ENCODE measurements at regions not wholly inside any gene's neighbourhood (a gene's known extent, or its start where the extent isn't known, plus 50 kb on each side); places are given as distances from the start of the nearest gene placed in this dataset.

DNA sequence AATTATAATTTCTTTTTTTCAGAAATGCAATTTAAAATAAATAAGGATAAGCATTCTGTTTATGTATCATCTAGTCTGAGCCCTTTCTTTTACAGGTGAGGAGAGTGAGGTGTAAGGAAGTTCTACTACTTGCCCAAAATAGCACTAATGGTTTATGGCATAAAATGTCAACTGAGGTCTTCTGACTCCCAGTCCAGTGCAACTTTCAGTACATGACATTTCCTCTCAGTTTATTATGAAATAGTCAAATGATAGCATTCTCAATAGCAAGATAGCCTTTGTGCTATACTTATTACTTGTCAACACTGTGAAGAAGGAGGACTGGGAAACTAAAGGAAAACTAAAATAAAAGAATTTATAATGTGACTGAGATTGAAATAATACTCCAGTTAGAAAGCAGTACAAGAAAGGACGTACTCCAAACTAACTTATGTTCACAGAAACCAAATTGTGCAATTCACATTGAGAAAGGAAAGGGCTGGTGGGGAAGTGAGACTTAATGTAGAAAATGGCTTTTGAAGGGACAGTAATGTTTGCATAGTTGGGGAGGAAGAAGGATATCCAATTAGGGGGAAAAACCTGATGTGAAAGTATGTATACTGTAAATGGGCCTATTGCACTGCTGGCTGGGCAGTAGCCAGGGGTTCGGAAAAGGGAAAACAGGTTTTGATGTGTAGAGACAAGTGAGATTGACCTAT is 166.7 kb upstream of the ZEB2 start:
- no peak for DNase-seq (ENCODE audit: low read depth in 2 of 2)

DNA sequence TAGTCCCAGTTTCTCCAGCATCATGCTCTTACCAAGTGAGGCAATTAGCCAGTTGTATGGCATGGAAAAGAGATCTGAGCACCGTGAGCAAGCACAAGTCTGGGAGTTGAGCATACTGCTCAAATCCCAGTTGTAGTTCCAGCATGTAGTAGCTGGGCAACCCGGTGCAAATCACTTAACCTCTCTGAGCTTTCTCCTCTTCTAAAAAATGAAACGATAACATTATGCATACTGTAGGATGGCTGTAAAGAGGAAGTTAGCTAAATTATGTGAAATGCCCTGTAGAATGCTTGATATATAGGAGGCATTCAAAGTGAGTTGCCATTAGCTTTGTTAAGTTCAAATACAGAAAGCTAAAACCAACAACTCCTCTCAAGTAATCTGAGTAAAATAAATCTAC is 164.0 kb upstream of the ZEB2 start:
- DNase-seq (ENCODE audit: low read depth in 2 of 2) = no peak

DNA sequence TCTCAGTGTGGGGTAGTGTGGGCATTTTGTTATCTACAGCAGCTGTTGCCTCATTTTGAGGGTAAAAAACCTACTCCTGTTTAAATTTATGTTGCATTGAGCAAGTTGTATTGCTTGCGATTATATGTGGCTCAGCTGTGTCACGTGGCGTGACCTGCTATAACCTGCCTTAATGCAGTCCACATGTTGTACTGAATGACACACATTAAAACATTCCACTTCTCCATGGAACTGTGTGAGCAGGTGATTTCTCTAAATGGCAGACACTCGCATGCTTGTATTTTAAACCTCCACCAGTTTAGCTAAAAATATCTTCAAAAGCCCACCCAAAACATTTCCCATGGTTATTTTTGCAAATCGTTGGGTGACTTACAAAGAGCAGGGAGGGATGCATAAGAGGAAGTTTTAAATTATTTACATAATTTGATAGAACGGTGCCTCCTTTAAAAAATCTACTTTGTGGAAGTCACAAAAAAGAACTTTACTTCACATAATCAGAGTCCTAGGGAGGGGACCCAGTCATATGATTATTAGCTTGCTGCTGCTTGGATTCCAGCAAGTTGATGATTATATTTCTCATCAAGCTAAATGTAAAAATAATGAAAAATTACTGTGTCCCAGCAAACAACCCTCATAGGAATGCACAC is 163.3 kb upstream of the ZEB2 start:
- no peak for DNase-seq (ENCODE audit: low read depth in 2 of 2)

DNA sequence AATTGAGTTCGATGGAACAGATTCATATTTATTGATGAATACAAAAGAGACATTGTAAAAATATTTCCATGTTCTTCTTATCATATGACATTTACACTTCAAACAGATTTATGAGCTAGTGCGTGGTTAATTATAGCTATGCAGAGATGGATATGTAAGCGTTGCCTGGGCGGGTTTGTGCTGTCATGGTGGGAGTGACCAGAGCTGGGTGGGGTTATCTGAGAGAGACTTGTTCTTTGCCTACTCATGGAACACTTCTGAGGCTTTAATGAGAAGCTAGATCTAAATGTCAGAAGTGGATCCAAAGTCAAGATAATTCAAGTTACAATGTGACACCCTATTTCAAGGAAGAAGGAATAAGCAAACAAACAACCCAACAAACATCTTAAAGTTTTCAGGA is 162.3 kb upstream of the ZEB2 start:
- DNase-seq (ENCODE audit: low read depth in 2 of 2) = no peak

DNA sequence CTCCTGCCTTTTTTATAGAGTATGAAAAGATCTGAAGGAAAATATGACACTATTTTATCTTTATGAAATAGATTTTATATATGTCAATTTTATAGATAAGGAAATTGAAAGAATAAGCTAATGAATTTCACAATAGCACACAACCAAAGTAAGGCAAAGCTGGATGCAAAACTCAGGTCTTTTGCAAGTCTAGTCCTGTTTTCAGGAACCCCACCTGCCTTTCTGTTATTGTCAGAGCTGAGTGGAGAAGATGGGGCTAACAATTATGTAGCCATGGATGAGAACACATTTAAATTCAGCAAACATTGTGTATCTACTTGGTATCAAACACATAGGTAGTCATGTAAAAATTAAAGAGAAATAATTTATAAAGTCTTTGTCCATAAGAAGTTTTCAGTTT is 161.5 kb upstream of the ZEB2 start:
- no peak for DNase-seq (ENCODE audit: low read depth in 2 of 2)

DNA sequence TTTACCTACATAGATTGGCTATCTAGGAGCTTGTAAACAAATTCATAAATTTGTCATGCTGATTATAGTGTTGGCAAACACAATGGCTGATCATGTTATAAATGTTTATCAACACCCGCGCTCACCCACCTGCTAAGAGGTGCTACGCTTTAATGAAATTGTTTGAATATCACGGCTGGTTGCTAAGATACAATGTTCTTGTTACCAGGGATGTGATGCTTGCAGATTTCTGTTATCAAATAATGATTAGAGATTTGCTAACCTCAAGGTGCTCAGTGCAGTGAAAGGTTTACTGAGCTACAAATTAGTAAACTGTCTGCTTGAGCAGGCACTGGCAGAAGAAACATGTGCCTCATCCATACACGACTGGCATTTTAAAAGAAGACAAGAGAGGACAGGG is 160.0 kb upstream of the ZEB2 start:
- no peak for DNase-seq (ENCODE audit: low read depth in 2 of 2)

DNA sequence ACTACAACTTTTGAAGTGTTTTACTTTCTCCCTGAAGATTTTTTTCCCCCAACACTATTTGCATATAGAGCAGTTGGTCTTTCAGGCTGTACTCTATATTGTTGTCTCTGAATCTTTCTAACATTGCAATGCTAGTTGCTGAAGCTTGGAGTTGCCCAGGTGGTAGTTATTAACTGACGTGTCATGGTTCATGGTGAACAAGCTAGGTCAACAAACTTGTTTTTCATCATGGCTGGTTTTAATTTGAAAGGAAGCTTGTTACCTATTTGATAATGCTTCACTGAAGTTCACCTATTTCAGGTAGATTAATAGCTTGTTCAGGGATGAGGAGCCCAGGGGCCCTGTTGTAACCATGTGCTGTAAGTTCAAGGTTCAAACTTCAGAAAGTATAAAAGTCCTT is 158.8 kb upstream of the ZEB2 start:
- DNase-seq (ENCODE audit: low read depth in 2 of 2) = no peak

DNA sequence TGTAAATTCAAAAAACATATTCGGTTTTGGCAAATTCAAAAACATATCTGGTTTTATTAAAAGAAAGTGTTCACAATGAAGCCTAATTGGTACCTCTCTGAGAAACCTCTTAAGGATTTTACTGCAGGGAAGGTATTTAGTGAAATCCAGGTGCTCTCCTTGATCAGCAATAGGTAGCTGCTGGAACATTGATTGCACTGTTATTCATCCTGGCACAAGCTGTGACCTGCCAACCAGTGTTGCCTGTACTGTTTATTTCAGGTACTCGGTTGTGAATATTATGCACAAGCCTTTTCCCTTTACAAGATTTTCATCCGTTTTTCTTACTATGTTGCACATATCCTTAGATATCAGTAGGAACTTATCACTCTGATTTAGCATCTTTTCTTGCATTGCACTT is 155.8 kb upstream of the ZEB2 start:
- no peak for DNase-seq (ENCODE audit: low read depth in 2 of 2)

DNA sequence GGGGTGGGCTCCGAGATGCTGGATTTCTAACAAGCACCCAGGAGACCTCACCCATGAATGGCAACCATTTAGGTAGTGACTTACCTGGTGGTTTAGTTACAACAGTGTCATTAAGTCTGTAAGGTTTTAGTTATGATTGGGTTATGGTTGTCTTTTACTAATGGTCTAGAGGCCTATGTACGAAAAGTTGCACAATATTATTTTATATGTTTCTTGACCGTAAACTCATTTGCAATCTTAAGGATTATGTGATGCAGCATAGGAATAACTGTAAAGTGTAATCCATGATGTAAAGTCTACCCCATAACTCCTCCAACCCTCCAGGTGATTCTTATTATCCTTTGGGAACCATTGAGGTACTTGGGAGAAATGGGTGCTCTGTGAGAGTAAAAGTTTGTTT is 155.4 kb upstream of the ZEB2 start:
- DNase-seq (ENCODE audit: low read depth in 2 of 2) = no peak

DNA sequence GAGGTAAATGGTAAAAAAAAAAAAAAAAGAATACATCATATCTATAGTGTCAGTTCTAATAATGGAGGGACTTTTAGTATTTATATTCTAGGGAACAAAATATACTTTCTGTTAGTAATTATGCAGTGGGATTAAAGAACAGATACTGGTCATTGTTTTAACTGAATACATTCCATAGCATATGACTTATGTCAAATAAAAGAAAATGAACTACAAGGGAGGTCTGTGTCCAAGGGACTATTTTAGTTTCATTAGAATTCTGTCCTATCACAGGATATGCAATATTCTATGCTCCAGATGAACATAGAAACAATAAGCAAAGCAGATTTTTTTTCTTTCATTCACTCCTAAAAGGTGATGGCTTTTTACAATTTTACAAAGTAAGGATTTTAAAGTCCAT is 154.2 kb upstream of the ZEB2 start:
- no peak for DNase-seq (ENCODE audit: low read depth in 2 of 2)

DNA sequence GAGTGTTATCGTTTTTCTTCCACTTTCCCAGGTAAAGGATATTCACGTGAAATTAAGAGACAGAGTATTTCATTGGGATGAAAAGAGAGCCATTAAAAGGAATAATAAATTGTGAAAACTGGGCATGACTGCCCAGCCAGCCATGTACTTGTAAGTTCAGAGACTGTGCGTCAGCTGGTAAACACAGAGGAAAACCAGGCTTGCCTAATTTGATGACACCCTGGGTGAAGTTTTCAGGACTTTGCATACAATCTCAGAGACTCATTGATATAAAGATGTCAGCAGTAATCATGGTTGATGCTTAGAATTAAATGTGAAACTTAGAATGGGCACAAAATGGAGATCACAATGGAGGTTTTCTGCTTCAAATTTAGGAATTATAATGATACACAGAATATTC is 153.5 kb upstream of the ZEB2 start:
- DNase-seq (ENCODE audit: low read depth in 2 of 2) = no peak

DNA sequence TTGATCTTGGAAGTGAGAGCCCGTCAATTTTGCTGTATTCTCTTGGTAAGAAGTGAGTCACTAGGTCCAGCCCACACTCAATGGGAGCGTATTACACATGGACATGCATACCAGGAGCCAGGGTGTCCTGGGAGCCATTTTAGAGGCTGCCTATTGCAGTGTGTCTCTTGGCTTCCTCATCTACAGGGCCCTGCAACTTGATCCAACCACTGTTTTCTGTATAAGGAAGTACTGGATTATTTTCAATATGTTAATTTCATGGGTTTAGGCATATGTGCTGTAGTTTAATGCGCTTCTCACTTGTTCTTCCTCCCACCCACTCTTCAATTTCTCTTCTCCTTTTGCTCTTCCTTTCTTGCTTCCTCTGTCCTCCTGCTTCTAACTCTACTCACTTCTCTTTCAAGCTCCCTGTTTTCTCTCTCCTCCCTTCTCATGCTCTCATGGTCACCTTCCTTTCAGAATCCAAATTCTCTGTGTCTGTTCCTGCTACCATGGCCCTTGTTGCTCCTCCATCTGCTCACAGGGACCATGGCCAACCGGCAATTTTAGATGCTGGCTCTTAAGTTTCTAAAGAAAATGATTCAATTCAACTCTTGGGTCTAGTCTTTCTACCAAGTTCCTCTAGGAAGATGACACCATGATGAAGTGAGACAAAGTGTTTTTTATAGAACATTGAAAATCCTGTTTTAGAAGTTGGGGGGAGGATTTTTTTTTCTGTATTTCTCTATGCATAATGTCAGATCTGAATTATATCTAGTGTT is 152.0 kb upstream of the ZEB2 start:
- DNase-seq (ENCODE audit: low read depth in 2 of 2) = no peak

DNA sequence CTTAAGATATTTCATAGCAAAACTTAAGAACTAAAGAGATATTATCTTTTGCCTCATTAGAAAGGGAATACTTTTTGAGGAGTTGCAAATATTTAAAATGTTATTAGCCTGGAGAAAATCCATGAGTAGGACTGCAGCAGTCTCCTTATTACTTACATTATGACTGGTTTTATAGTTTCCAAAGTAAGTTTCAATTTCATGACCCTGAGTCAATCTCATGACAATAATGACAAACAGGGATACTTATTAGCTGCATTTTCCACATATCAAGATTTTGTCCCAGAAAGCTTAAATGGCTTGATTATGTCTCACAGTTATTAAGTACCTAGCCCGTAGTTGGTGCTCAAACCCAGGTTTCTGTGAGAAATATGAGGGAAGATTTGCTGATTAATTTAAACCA is 150.8 kb upstream of the ZEB2 start:
- no peak for DNase-seq (ENCODE audit: low read depth in 2 of 2)

DNA sequence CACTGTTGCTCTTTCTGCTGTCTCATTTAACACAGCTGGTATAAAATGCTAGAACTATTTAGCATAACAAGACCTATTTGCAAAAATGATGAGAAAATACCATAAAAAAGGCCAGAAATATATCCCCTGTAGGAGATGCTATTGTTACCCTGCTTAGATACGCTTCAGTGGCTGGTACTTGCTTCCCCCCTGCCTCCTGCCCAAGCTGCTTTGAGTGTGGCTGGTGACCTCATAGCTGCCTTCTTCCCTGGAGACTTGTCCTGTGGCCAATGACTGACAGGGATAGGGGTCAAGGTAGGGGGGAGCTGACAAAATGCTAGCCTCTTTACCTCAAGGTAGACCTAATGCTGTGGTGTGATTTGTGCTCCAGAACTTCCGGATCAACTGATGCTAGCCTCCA is 150.2 kb upstream of the ZEB2 start:
- DNase-seq (ENCODE audit: low read depth in 2 of 2) = no peak

DNA sequence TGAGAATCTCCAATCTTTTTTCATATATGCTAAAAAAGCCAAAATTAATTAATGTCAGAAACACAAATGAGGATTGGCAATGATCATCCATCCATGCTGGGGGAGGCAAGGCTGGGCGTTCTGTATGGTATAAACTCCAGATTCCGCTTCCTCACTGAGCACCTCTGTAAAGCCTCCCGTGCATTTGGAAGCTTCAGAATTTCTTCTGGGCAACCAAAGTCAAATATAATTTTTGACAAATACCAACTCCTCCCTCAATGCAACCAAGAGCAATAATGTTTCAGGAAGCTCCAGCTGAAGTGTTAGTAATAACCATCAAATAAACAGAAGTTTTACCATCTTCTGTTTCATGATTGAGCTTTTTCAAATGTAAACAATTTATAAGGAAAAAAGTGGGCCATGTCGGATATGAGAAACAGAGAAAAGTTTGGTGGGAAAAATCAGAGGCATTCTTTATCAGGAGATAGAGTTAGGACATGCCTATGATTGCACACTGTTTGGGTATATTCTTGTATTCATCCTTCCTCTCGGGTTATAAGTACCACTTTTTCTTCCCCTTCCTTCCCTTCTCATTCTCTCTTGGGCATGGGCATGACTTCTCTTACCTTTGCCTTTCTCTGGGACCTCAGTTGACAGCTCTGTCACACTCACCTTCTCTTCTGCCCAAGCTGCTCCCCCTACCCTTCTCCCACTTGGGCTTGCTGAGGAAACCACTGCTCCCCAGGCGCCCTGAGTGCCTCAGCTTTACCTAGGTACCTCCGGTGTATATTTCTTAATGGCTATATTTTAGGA is 149.5 kb upstream of the ZEB2 start:
- no peak for DNase-seq (ENCODE audit: low read depth in 2 of 2)

DNA sequence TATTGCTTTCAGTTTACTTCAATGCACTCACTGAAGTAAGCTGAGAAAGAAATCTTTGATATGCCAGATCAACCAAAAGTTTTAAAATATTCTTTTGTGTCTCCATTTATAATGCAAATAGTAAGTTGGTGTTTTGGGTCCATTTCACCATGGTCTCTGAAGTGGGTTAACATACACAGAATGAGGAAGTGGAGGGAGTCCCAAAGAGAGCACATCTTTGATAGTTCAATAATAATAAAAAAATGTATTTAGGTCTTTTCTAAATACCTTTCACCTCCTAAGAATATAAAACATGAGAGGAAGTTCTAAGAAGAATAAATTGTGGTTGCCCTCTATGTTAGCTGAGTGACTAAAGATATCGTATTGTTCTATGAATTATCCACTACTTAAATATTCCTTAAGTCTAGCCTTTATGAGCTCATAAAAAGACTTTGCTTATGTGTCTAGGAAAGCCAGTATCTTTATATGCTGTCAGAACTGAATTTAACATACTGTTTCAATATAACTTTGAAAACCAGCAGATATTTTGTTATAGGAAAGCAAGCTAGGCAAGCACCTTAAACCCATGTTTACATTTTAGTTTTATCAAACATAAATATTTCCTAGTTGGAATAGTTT is 148.7 kb upstream of the ZEB2 start:
- no peak for DNase-seq (ENCODE audit: low read depth in 2 of 2)

DNA sequence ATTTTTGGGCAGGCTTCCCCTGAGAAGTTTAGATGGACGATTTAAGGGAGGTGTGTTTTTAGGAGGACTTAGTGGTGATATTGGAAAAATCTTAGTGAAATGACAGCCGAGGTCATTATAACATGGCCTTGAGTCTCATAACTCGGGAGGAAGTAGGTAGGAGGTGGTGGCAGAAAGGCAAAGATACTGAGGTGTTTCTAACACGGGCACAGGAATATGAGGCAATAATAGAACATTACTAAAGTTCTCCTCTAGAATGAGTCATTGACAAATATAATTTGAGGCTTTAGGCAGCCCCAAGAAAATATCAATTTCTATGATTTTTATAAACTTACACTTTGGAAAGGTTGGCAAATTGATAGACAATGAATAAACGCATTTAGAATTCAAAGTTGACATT is 146.1 kb upstream of the ZEB2 start:
- DNase-seq (ENCODE audit: low read depth in 2 of 2) = no peak

DNA sequence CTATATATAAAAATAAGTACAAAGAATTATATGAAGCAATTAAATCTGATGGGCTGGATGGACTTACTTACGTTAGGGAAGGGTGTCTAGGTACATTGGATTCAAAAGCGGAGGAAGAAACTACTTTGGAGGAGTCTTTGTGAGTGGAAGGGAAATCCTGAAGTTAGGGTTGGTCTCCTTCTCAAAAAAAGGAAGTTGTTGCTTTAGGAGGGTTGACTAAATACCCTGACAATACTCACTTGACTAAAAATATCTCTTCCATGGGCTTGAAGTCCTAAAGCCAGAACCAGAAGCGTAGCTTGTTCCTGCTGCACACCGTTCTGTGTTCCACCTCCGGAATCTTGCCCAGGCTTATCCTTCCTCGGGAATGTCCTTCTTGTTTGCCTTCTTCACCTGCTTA is 143.3 kb upstream of the ZEB2 start:
- no peak for DNase-seq (ENCODE audit: low read depth in 2 of 2)

DNA sequence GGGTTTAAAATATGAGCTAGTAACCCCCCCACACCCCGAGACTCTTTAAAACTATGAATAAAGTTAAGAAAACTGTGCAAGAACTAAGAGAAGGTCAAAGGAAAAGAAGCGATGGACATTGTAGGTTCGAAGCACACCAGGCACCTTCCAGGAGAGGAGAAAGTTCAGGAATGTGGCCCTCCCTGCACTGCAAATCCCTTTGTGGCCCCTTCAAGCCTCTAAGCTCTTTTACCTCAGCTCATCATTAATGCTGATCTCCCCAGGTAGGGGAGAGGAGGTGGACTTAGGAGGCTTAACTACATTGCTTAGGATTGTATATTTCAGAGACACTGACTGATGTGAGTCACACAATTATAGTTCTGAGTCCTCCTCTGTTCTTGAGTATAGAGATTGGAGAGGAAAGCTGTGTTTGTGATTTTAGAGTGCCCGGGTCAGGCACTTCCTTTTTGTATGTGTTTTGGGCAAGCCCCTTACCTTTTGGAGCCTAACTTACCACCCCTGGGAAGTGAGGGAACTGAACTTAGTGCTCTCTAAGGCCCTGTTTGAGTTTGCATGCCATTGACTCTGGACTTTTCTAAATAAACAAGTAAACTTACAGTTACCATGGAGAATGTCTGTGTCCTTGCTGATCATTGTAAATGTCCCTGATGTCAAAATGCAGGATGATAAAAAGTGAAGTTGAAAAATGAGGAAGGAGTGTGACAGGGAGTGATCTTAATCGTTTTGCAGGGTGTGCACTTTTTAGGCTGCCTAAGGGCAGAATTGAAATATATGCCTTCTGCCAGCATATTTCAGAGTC is 140.8 kb upstream of the ZEB2 start:
- DNase-seq (ENCODE audit: low read depth in 2 of 2) = no peak

DNA sequence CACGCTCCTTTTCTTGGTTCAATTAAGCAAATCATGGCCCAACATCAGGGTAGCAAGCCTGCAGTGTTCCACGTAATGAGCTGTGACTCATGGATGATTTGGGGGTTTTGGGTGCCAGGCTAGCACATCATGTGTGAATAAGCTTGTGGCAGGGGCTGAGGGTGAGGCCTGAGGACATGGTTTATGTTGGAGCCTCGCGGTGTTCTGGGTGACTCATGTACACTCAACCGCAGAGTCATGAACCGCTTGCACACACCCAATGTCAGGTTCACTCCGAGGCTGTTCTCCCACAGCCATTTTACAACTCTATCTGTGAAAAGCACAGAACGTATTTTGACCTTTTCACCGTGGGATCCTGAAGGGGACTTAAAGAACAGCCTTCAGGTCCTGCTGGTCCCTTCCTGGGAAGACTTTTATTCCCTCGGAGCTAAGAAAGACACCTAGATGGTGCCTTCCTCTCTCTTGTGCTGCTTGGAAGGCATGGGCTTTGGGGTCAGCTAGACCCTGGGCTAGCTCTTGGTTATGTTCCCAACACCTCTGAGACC is 139.9 kb upstream of the ZEB2 start:
- DNase-seq (ENCODE audit: low read depth in 2 of 2) = no peak

DNA sequence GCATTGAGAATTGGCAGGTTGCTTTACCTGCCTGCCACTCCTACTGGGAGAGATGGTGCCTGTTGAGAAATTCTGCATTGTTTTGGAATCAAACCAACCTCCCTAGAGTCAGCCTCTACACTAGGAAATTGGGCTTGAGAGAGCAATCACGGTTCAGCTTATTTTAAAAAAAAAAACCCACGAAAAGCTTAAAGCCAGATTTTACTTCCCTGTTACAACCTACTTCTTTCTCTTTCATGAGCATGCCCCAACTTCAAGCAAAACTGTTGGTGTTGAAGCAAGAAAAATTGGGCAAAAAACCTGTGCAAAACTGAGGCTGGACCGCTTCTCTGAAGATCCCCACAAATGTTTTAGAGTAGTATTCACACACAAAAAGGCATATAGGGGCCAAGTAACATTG is 134.6 kb upstream of the ZEB2 start:
- DNase-seq (ENCODE audit: low read depth in 2 of 2) = no peak

Data from dermis microvascular lymphatic vessel endothelial cell (primary cell).